GM20000 (cell line): ENCODE measurements at regions not wholly inside any gene's neighbourhood (a gene's known extent, or its start where the extent isn't known, plus 50 kb on each side); places are given as distances from the start of the nearest gene placed in this dataset.
"Not testable (repeated sequence)": the region's sequence is repeated elsewhere in the genome, so short reads cannot be mapped to it uniquely, and the experiment has no call there.

Source experiments
- DNase-seq: peaks from one replicate; pipeline ENCODE4 v3.0.0; 2012; ENCODE audit warnings: low spot score
- CTCF ChIP-seq: IDR thresholded peaks from 2 replicates; pipeline ENCODE4 v1.5.1; 2012; ENCODE audit warnings: mild to moderate bottlenecking, control low read depth; ENCODE audit errors: extremely low read depth, missing control alignments

DNA sequence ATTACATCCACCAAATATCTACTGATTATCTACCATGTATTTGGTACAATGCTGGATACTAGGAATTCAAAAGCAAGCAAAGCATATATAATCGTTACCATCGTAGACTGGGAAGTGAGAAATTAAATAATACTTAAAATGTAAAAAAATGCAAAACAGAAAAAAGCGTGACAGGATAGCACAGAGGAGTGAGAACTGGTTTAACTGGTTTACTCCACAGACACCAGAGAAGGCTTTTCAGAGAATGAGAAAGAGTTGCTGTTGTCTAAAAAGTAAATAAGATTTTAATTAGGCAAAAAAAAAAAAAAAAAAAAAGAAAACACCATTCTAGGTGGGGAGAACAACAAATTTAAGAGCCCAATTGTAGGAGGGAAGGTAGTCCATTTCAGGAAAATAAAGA lies 657.9 kb upstream of the ST8SIA4 start:
- DNase-seq: no peak
- no peak for TF ChIP-seq CTCF

- no peak for DNase-seq
- no peak for TF ChIP-seq CTCF
These were observed 640.7 kb upstream of the ST8SIA4 start for GRCh38 chr5:101543780-101544179.

GRCh38 chr5:101539315-101539714 lies 636.2 kb upstream of the ST8SIA4 start:
- no peak for TF ChIP-seq CTCF
- DNase-seq: no peak

GRCh38 chr5:101535626-101536025 lies 632.5 kb upstream of the ST8SIA4 start:
- TF ChIP-seq CTCF: no peak
- no peak for DNase-seq

DNA sequence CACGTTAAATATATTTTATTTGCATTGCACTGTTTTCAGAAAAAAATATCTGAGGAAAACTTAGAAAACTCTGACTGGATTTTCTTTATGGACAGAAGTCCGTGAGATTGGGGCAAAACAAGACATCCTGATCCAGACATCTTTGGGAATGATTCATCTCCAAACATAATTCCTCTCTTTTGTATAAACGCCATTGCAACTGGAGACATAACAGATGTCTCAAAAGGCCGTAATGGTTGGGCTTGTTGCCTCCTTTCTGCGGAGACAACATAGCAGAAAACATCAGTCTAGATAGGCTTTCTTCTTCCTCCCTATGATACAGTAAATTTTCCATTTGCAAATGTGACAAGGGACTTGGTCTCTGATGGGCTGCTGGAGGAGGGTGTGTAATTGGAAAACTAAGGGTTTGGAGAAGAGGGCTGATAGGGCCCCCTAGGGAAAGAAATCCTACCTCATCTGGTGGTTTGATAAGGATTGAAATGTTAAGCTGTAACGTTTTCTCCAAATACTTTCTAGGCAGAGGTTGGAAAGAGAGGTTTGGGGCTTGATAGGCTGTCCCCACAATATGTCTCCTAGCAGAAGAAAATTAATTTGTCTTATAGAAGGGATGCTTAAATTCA lies 631.5 kb upstream of the ST8SIA4 start:
- no peak for DNase-seq

GRCh38 chr5:101532430-101532829 lies 629.3 kb upstream of the ST8SIA4 start:
- TF ChIP-seq CTCF: no peak
- DNase-seq: no peak

More for the DNA sequence above, 631.5 kb upstream of the ST8SIA4 start:
- TF ChIP-seq CTCF: no peak

GRCh38 chr5:101531026-101531425 lies 627.9 kb upstream of the ST8SIA4 start:
- no peak for DNase-seq
- TF ChIP-seq CTCF: no peak

DNA sequence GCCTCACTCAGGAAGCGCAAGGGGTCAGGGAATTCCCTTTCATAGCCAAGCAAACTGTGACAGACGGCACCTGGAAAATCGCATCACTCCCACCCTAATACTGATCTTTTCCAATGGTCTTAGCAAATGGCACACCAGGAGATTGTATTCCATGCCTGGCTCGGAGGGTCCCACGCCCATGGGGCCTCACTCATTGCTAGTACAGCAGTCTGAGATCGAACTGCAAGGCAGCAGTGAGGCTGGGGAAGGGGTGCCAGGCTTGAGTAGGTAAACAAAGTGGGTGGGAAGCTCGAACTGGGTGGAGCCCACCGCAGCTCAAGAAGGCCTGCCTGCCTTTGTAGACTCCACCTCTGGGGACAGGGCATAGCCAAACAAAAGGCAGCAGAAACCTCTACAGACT lies 626.0 kb upstream of the ST8SIA4 start:
- DNase-seq: not testable (repeated sequence)
